ENCODE measurements at regions not wholly inside any gene's neighbourhood (a gene's known extent, or its start where the extent isn't known, plus 50 kb on each side); places are given as distances from the start of the nearest gene placed in this dataset.

- H4K5ac ChIP-seq (ENCODE audit: low read depth, low read length), result no peak overlapping the region
- no peaks in the 10 kb centered on the region for H3K4me1 ChIP-seq (ENCODE audit: control insufficient read depth, insufficient read depth, low read length)
- TF ChIP-seq NFE2L2 (IDR thresholded peaks at IDR 0.05; ENCODE audit: low read depth, low read length), result no peak
- no peak for TF ChIP-seq SMC3 (IDR thresholded peaks at IDR 0.05; ENCODE audit: low read depth, low read length)
- no peak for TF ChIP-seq RCOR1 (IDR thresholded peaks at IDR 0.05; ENCODE audit: insufficient replicate concordance, low read length)
- TF ChIP-seq, protein P1, sequence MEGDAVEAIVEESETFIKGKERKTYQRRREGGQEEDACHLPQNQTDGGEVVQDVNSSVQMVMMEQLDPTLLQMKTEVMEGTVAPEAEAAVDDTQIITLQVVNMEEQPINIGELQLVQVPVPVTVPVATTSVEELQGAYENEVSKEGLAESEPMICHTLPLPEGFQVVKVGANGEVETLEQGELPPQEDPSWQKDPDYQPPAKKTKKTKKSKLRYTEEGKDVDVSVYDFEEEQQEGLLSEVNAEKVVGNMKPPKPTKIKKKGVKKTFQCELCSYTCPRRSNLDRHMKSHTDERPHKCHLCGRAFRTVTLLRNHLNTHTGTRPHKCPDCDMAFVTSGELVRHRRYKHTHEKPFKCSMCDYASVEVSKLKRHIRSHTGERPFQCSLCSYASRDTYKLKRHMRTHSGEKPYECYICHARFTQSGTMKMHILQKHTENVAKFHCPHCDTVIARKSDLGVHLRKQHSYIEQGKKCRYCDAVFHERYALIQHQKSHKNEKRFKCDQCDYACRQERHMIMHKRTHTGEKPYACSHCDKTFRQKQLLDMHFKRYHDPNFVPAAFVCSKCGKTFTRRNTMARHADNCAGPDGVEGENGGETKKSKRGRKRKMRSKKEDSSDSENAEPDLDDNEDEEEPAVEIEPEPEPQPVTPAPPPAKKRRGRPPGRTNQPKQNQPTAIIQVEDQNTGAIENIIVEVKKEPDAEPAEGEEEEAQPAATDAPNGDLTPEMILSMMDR (conservative IDR thresholded peaks at IDR 0.05; ENCODE audit: low read depth, low read length), result no peak
- no peak for TF ChIP-seq RFX5 (IDR thresholded peaks at IDR 0.05; ENCODE audit: low read depth, low read length)
- TF ChIP-seq, protein P2, sequence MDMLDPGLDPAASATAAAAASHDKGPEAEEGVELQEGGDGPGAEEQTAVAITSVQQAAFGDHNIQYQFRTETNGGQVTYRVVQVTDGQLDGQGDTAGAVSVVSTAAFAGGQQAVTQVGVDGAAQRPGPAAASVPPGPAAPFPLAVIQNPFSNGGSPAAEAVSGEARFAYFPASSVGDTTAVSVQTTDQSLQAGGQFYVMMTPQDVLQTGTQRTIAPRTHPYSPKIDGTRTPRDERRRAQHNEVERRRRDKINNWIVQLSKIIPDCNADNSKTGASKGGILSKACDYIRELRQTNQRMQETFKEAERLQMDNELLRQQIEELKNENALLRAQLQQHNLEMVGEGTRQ (IDR thresholded peaks at IDR 0.05; ENCODE audit: low read depth, low read length), result no peak
- no peak for TF ChIP-seq MAFK (IDR thresholded peaks at IDR 0.05; ENCODE audit: low read depth, low read length)
- TF ChIP-seq FOS (IDR thresholded peaks at IDR 0.05; ENCODE audit: low read depth, low read length), result no peak
- TF ChIP-seq CHD1 (IDR thresholded peaks at IDR 0.05; ENCODE audit: low read depth, low read length), result no peak
- TF ChIP-seq RAD21 (IDR thresholded peaks at IDR 0.05; ENCODE audit: low read length), result no peak
- TF ChIP-seq BHLHE40 (IDR thresholded peaks at IDR 0.05; ENCODE audit: low read depth, low read length), result no peak
- WGBS, 2 experiments (ENCODE audit: extremely low coverage in 2 of 2, insufficient read length in 1 of 2), result 89% methylated on average over 5 of the region's 7 CpGs; no CpG with 5 or more reads in 1 of the 2 experiments
- H3K4me2 ChIP-seq (ENCODE audit: low read depth, low read length), result no peak overlapping the region
- H2BK15ac ChIP-seq (ENCODE audit: low read depth, low read length), result no peak overlapping the region
- no peak overlapping the region for H3K14ac ChIP-seq (replicated peaks; ENCODE audit: low read depth, low read length)
- H4K20me1 ChIP-seq (ENCODE audit: insufficient read depth, low read length), result no peaks in the 10 kb centered on the region
- H3K4me3 ChIP-seq (ENCODE audit: insufficient read depth, low read depth, low read length), result no peak overlapping the region
- H2BK120ac ChIP-seq (ENCODE audit: low read depth, low read length), result no peak overlapping the region
- no peak for ATAC-seq (ENCODE audit: low read depth)
- no peaks in the 10 kb centered on the region for H3K9me1 ChIP-seq (ENCODE audit: insufficient read depth, low read length)
- no peak overlapping the region for H3K56ac ChIP-seq (ENCODE audit: extremely low read depth, insufficient read depth, low read length)
- no peak overlapping the region for H3K18ac ChIP-seq (ENCODE audit: low read depth, low read length)
- no peak overlapping the region for H3K4ac ChIP-seq (ENCODE audit: low read depth, low read length)
- H3K9me3 ChIP-seq (ENCODE audit: control insufficient read depth, insufficient read depth, low read length), result no peaks in the 10 kb centered on the region
- H3K23ac ChIP-seq (ENCODE audit: low read depth, low read length), result no peak overlapping the region
- no peak overlapping the region for H2AK5ac ChIP-seq (ENCODE audit: low read depth, low read length)
- no peaks in the 10 kb centered on the region for H3K27me3 ChIP-seq (ENCODE audit: control insufficient read depth, insufficient read depth, low read length)
- H3K79me1 ChIP-seq (ENCODE audit: low read depth in 1 of 2, low read length in 2 of 2), result no peaks in the 10 kb centered on the region; a peak in 1 of 4 replicates
- CTCF ChIA-PET, result interaction anchor here (0.6 to 0.8 kb wide), 2 partner anchors 33 to 70 kb away, joined by 3 read pairs; no protein-coding TSS in a partner anchor
- POLR2A ChIA-PET (ENCODE audit: unreplicated experiment), result no interaction called here
- H3K36me3 ChIP-seq (ENCODE audit: control insufficient read depth, insufficient read depth, low read length), result no peaks in the 10 kb centered on the region
- intact Hi-C loops (cut with micrococcal nuclease) (no loop called here), dilution Hi-C loops (cut with HindIII; ENCODE audit: low sequenced_read_pairs, unreplicated experiment) (no loop called here), in situ Hi-C loops (cut with MboI; ENCODE audit: low sequenced_read_pairs) (no loop called here)
- H2AK9ac ChIP-seq (replicated peaks; ENCODE audit: low read depth, low read length, poor library complexity), result no peak overlapping the region
- no peak overlapping the region for H4K91ac ChIP-seq (ENCODE audit: insufficient read depth, low read depth, low read length)
- H4K8ac ChIP-seq (ENCODE audit: low read depth in 2 of 2, low read length in 2 of 2), result no peak overlapping the region
- no peak overlapping the region for H3K9ac ChIP-seq (ENCODE audit: low read depth, low read length)
- H3K27ac ChIP-seq (ENCODE audit: insufficient read depth, low read length), result no peak overlapping the region
- H2AFZ ChIP-seq (replicated peaks; ENCODE audit: low read length, poor library complexity), result no peak overlapping the region
- no TSS peak for BruUV-seq (replicated peaks)
- no peak overlapping the region for H2BK5ac ChIP-seq (ENCODE audit: low read depth, low read length, poor library complexity, severe bottlenecking)
- no peak for DNase-seq
- no peak overlapping the region for H2BK20ac ChIP-seq (ENCODE audit: low read depth, low read length)
These were observed 62.9 kb upstream of the SERTAD2 start for GRCh38 chr2:64716569-64716968.

Data from IMR-90 (cell line).